HG03280 (cell line): ENCODE measurements at regions not wholly inside any gene's neighbourhood (a gene's known extent, or its start where the extent isn't known, plus 50 kb on each side); places are given as distances from the start of the nearest gene placed in this dataset.

Experiments
- ATAC-seq: cut with Tn5 transposase; IDR thresholded peaks from one replicate; pipeline ENCODE4 v1.9.1; 2021; ENCODE audit warnings: mild to moderate bottlenecking, moderate library complexity; ENCODE audit not compliant: unreplicated experiment

DNA sequence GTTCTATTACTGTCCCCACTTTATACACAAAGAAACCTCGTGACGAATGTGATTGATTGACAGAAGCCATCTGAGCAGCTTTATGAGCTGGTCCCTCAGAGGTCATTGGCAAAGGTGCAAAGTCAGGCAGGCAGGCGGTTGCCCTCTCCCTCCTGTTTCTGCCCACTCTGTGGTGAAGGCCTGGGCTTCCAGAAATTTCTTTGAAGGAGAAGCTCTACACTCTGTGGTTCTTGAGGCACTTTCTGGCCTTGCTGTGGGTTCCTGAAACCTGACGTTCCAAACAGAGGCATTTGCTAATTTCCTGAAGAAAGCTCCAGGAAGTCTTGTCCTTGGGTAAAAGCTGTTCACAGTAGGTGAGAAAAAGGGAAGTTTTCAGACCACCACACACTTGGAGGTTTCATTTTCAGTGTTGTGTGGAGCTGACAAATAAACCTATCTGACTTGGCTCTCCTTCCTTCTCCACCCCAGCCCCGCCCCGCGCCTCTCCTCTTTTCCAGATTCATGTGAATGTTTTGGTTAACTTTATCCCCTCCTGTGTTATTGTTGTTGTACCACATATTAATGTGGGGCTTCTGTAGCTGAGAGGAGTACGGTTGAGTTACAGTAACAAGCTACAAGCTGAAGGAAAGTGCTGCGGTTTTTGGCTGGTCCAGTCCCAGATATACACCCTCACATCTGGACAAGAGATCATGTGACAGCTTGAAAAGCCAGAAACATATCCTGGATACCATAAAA, 274.1 kb downstream of the CLIC5 start:
- peak; percentile 41 for ATAC-seq

DNA sequence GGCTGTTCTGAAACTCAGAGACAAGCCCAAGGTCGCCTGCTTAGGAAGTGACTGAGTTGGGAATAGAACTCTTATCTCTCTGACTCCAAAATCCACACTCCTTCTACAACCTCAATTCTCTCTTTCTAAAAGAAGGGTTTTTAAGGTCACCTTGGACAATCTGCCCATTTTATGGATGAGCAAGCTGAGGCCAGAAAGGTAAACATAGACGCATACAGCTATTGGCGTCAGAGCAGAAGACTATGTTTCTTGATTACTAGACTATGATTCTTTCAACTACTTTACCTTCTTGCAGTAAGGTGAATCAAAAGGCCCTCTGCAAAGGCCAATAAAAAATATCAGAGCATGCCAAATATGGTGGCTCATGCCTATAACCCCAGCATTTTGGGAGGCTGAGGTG, 276.6 kb downstream of the CLIC5 start:
- no peak for ATAC-seq

DNA sequence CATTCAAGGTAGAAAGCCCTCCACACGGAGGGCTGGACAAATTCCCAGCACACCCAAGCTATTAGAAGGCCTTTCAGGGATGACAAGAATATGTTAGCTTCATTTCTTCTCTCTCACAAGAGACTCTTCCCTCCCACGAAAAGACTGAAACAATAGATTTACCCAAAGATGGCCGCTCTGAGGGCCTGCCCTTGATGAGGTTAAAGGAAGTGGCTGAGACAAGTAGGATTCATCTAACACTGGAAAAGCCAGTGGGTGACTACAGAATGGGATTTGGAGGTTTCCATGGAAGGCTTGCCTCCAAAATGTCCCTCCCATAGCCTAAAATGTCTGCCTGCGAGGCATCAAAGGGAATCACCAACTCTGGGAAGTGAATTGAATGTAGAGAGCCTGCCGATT, 277.6 kb downstream of the CLIC5 start:
- no peak for ATAC-seq

DNA sequence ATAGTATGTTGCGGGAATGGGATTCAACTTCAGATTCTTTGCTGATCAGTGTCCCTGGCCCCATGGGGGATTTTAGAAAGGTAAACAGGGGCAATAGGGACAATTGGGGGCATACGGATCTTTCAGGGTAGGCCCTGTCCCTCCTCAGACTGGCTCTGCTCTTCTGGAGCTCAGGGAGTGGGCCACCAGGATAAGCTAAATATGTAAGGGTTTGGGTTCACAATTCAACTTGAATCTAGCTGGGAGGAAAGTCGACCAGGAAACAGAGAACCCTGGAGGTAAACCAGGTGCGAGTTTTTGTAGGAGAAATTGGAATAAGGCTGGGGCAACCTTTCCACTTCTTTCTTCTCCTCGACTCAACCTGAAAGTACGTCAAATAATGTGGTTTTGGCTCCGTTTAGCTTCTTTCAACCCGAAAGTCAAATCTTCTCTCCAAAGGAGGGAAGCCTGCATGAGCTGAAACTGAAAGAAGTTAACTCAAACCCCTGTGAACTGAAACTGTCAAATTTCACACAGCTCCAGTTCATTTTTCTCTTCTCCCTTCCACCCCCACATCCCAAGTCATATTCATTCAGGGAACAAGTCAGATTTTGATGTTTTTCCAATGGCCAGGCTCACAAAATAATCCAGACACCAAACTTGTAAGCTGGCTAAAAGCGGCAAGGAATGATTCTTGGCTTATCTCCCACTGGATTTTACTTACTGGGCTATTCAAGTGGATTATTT, 278.2 kb downstream of the CLIC5 start:
- ATAC-seq = peak; percentile 77

DNA sequence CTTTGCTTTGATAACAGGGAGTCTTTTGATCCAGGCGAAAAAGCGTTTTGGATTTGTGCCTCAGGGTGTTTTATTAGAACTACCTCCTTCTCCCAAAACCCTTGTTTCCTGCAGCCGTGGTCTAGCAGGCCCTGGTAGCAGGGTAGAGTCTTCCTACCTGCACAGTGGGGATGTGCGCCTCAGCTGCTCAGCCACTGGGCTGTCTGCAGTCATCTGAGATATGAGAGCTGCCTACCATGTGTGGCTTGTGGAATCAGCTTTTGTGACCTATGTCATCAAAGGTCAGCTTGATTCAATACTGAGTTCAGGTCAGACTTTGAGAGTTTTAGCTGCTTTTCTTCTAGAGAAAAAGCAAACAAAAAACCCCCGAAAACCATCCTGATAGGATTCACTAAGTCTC, 279.5 kb downstream of the CLIC5 start:
- ATAC-seq = no peak

DNA sequence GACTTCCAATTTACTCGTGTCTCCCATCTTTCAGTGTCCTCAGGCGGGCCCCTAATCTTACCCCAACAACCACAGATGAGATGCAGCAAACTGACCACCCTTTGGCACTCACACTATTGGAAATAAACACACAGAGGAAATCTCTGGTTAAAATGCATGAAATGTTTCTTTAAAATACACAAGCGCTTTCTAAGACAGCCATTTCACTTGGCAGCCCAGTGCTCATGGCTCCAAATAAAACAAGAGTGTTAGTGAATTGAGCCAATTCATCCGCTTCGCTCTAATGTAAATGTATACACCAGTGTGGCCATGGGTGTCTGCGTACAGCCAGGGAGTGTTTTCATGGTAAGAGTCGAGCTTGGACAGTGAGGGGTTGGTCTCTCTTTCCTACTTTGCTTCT, 282.9 kb downstream of the CLIC5 start:
- no peak for ATAC-seq

DNA sequence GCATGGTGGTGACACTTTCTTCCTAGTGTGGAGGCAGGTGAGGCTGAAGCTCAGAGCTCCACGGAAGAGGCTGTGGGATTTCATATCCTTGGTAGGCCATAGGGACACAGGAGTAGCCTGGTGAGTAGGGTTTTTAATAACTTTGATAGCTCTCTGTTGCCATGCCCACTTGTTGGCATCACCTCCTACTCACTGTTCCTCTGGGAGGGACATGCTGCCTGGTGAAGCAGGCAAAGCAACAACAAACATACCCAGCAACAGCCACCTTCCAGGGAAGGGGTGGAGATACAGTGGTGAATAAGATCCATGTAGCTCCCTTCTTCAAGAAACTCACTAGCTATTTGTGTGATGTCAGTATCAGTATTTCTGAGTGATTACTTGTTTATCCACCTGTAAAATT, 285.4 kb downstream of the CLIC5 start:
- ATAC-seq = no peak

DNA sequence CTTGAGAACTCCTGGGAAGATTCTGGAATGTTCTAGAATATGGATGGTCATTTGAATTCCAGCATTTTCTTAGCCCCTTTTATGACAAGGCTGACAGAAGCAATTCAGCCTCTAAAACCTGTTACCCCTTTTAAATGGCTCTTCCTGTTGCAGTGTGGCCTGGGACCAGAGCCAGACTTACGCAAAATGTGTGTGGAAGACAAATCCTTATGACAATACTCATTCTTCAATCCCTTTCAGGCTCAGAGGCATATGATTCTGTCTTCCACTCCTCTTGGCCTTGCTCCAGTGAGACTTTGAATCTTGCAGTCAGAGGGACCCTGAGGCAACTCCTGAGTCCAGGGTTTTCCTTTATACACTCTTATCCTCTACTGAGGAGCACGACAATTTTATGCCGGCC, 287.0 kb downstream of the CLIC5 start:
- no peak for ATAC-seq

DNA sequence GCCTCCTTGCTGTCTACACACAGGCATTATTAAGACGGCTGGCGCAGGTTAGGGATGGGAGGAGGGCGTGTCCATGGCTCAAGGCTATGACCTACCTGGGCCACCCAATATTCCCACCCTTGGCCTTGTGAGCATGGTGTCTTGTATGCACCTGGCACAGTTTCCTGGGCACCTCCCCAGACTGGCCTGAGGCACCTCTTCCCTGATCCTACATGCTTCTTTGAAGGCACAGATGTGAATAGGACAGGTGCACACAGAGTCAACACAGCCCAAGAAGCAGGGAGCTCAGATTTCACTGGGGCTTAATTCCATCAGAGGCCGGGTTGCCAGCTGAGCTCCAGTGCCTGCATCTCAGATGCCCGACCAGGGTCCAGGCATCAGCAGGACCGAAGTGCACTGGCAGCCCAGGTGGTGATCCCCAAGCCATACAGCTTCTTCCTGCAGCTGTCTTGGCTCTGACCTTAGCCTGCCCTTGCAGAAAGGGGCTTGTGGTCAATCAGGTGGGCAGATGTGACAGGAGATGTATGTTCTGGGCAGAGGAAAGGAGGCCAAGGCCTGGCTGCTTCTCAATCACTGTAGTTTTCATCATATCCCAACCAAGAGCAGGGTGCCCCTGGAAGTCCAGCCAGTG, 287.7 kb downstream of the CLIC5 start:
- no peak for ATAC-seq

DNA sequence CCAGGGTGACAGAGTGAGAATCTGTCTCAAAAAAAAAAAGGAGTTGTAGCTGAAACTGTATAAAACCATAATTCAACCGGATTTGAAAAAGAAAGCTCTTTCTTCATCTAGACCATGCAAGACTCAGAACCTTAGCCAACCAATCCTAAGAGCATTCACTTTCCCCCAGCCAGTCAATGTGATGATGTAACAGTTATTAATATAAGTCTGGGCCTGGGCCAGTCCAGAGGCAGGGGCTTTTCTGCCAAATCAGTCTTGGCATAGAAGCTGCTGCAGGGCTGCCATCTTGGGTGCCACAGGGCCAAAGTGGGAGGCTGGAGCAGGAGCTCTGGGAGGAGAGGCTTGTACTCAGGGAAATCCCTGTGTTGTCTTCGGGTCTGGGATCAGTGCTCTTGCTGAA, 288.4 kb downstream of the CLIC5 start:
- no peak for ATAC-seq

DNA sequence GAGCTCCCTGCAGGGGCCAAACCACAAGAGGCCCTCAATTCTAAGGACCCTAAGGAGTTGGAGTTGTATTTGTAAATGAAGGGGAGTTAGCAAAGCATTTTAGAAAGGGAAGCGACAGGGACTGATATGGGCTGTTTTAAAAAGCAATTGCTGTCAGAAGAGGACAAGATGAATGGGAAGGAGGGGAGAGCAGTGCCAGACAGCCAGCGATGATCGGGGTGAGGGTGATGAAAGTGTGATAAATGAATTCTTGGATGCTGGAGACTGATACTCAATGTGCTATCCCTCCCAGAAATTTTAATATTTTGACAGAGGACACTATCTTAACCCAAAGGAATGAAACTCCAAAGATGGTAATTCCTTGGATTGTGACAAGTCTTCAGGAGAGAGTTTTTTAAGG, 289.2 kb downstream of the CLIC5 start:
- no peak for ATAC-seq

DNA sequence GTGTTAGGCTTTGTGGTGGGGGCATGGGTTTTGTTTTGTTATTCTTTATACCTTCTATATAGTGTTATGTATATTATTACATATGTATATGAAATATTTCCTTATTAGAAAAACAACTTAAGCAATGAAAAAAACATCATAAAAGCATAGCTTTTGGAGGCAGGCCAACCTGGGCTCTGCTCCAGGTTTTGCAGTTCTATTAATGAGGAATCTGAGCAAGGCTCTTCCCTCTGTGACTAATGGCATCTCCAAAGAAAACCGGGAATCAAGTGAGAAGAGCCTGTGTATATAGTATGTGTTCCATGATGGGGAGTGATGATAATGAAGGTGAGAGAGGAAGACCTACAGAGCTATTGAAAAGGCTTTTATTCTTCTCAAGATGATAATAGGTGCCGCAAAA, 291.1 kb downstream of the CLIC5 start:
- ATAC-seq = no peak

DNA sequence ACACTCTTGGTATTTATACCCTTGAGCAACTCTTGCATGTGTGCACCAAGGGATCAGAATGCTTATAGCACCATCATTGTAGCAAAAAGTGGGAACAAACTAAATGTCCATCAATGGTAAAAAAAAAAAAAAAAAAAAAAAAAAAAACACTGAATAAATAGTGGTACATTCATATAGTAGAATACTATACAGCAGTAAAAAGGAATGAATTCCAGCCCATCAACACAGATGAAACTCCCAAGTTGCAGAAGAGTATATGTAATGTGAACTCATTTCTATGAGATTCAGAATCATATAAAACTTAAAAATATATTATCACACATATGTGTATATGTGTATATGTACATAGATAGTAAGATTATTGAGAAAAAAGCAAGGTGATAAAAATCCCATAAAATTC, 291.6 kb downstream of the CLIC5 start:
- no peak for ATAC-seq

DNA sequence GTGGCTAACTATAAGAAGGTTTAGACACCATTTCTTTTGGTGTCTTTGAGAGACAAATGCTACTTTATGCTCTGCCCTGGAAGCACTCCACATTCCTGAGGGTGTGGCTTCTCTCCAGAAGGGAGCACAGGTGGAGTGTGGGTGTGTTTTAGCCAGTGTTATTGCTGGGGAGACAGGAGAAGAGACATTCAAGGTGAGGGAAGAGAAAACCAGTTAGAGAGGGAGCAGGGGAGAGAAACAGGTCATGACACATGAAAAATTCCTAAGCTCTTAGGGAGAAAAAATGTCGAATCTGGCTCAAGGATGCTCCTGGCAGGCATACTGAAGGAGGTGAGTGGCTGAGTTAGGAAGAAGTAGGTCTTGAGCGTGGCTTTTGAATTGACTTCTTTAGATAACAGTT, 292.8 kb downstream of the CLIC5 start:
- no peak for ATAC-seq

DNA sequence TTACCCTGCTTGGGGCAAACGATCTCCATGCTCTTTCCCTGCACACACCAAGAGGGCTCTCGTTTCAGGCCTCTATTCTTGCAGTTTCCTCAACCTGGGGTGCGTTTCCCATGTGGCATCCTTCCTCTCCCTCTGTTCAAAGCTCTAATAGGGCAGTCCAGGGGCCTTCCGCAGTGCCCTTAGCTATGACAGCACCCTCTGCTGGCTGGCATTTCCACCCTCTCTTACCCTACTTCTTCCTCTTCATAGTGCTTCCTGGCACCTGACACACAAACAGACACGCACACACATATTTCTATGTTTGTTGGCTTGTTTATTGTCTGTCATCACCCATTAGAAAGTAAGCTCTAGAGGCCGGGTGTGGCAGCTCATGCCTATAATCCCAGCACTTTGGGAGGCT, 294.0 kb downstream of the CLIC5 start:
- no peak for ATAC-seq

DNA sequence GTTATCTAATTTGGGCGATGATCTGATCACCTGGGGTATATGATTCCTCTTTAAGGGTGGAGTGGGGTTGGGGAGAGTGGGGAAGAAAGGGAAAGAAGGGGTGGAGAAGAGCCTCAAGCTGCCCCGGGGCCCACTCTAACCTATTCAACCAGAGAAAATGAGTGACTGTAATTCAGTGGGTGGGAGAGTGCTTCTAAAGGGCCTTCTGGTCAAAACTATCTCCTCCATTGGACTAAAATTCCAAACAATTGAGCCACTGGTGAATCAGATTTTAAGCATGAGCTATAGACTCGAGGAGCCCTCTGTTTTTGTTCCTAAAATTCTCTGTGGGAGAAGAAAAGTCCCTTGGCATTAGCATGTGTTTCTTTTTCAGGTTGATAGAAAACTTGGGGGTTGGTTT, 296.8 kb downstream of the CLIC5 start:
- no peak for ATAC-seq

DNA sequence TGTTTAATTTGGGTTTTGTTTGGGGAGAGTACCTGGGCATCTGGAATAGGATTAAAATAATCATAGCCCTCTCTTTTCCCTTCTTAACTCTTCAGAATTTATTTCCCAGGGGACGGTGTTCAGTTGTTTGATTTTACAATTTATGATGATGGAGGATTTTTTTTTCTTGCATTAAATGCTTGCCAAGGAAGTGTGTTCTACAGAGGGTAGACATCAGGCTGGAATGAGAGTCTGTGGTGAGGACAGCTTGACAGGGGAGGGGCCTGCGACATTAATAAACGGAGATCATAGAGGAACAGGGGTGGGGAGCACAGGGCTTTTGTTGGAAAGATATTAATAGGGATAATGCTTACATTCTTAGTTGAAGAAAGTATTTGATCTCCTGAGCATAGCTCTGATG, 297.5 kb downstream of the CLIC5 start:
- no peak for ATAC-seq

DNA sequence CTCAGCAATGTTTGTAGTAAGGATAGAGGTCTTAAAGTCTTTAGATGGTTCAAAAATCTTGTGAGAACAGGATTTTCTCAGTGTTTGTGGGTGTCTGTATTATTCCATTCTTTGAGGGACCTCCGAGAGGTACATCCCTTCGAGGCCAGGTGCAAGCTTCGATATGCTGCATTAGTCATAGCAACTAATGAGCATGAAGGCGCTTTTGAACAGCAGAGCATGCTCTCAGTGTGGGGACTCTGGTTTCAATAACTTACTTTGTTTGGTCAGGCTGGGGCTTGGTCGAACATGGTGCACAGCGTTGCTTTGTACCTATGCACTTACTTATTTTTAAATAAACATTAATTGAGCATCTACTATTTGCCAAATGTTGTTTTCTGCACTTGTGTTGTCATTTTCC, 297.9 kb downstream of the CLIC5 start:
- no peak for ATAC-seq

DNA sequence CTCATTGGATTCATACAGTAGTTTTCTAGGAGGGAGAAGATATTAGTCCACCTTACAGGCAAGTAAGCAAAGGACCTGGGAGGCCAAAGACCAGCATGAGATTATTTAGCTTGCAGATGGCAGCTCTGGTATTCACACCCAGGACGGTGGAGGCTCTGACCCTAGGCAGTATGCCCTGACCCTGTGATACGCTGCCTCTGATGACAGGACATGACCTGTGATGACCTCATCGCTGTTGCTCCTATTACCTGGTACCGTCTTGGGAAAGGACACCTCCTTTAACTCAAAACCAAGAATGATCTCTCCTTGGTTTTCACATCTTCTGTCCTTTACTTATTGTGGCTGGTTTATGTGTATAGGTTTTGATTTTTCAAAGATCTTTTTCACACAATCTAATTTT, 298.6 kb downstream of the CLIC5 start:
- ATAC-seq = no peak

DNA sequence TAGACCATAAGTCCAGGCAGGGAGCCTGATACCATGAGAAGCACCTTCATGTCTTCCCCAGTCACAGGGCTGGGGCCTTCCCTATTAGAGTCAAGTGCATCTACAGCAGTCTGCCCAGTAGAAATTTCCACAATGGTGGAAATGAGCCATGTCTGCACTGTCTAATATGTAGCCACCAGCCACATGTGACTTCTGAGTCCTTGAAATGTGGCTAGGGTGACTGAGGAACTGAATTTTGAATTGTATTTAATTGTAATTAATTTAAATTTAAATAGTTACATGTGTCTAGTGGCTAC, 300.2 kb downstream of the CLIC5 start:
- ATAC-seq = no peak

DNA sequence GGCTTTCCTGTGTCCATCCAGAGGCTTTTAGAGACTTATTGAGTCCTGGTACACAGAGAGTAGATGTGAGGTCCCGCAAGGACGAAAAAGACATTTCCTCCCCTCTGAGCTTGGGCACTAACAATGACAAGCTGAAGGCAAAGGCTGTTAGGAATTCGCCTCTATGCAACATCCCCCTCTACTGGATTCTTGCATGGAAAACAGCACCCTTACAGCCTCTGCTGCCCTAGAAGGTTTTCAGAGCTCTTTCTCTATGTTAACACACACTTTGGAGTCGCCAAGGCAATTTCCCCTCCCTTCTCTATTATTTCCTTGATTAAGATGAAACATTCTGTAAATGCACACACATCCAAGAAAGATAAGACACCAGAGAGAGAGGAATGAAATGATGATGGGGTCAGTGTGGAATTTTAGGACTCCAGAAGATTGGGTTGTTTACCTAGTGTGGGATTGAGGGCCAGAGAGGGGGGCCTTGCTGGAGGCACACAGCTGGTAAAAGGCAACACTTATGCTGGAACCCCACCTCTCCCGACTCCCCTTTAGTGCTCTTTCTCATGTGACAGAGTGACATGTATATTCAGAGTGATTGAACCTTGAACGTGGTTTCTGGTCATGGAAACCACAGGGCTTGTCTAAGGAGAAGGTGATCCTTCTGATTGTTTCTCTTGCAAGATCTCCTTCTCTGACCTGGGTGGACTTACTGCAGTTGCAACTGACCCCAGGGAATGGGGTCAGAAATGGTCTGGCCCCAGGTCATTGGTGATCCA, 300.7 kb downstream of the CLIC5 start:
- no peak for ATAC-seq
